ENCODE measurements at regions not wholly inside any gene's neighbourhood (a gene's known extent, or its start where the extent isn't known, plus 50 kb on each side); places are given as distances from the start of the nearest gene placed in this dataset.

- no peak for TF ChIP-seq CTCF (IDR thresholded peaks at IDR 0.05)
- TF ChIP-seq EZH2 (IDR thresholded peaks at IDR 0.05): no peak
Observed at GRCh38 chr9:79946712-79947111, 374.9 kb downstream of the TLE4 start.

Measured in neural progenitor cell (in vitro differentiated cells).